Endothelial cell of umbilical vein (primary cell): ENCODE measurements at regions not wholly inside any gene's neighbourhood (a gene's known extent, or its start where the extent isn't known, plus 50 kb on each side); places are given as distances from the start of the nearest gene placed in this dataset.
"Not testable (repeated sequence)": the region's sequence is repeated elsewhere in the genome, so short reads cannot be mapped to it uniquely, and the experiment has no call there.

Source experiments
- BruUV-seq: library from RNA; stranded (reverse); fragments of 400-500 nt; replicated peaks from 2 replicates; lab custom pipeline; 2021; lab: Mats Ljungman, UMichigan
- CTCF ChIA-PET: fragments of 300-600, 350-600 bp; sonication (Branson Sonifier 250); formaldehyde crosslinking; loops from one replicate; lab custom pipeline; 2021; ENCODE audit warnings: antibody characterized with exemption, inconsistent platforms; lab: Charles Lee
- POLR2A ChIA-PET: fragments of 300-600, 350-600 bp; sonication (Branson Sonifier 250); formaldehyde crosslinking; loops from one replicate; lab custom pipeline; 2021; ENCODE audit warnings: antibody characterized with exemption, inconsistent platforms; lab: Charles Lee
- DNase-seq: peaks from one replicate; pipeline ENCODE4 v3.0.0-alpha.2; 2011; ENCODE audit warnings: low read depth, low spot score
- FAIRE-seq: peaks from 2 replicates; lab custom pipeline; 2011; peaks lifted over from hg19 to GRCh38; lab: Jason Lieb, UNC
- H2AFZ ChIP-seq: 2 replicates; pipeline ENCODE4 v1.6.0; 2012; ENCODE audit warnings: low read depth, low read length, control low read depth, inconsistent platforms
- H3K27ac ChIP-seq: 2 replicates; pipeline ENCODE4 v1.5.1; 2011; ENCODE audit warnings: low read depth, mild to moderate bottlenecking, control low read depth, low read length, moderate library complexity; ENCODE audit not compliant: insufficient read depth
- H3K27me3 ChIP-seq, 2 experiments: 2 replicates each; pipeline versions ENCODE4 v1.6.0 to v1.6.1; 2011; ENCODE audit warnings: low read length in 2 of 2, mixed read lengths in 1 of 2; ENCODE audit not compliant: control insufficient read depth in 2 of 2, insufficient read depth in 2 of 2
- H3K36me3 ChIP-seq, 2 experiments: 2 replicates in 1 of 2; 3 replicates in 1 of 2; pipeline ENCODE4 v1.5.1; 2011; ENCODE audit warnings: low read length in 2 of 2, mild to moderate bottlenecking in 1 of 2, moderate library complexity in 1 of 2; ENCODE audit not compliant: control insufficient read depth in 2 of 2, insufficient read depth in 2 of 2; ENCODE audit errors: extremely low read depth in 1 of 2
- H3K4me1 ChIP-seq: 3 replicates; pipeline ENCODE4 v1.5.1; 2011; ENCODE audit warnings: mild to moderate bottlenecking, low read length; ENCODE audit not compliant: control insufficient read depth, insufficient read depth; ENCODE audit errors: extremely low read depth
- H3K4me2 ChIP-seq: 2 replicates; pipeline ENCODE4 v1.6.1; 2011; ENCODE audit warnings: low read length, control low read depth, mixed read lengths; ENCODE audit not compliant: insufficient read depth
- H3K4me3 ChIP-seq, 3 experiments: fragments of 200-600 bp in 1 of 3; sonication (generic), shearing (Covaris generic) in 1 of 3; replicated peaks in 1 of 3; 2 replicates each; pipeline ENCODE4 v1.5.1; 2011 to 2016; ENCODE audit warnings: control low read depth in 3 of 3, low read length in 3 of 3, mild to moderate bottlenecking in 2 of 3, inconsistent platforms in 1 of 3, low read depth in 1 of 3, moderate library complexity in 1 of 3; ENCODE audit not compliant: insufficient read depth in 1 of 3
- H3K79me2 ChIP-seq: 2 replicates; pipeline ENCODE4 v1.6.0; 2012; ENCODE audit warnings: low read length, inconsistent platforms; ENCODE audit not compliant: control insufficient read depth, insufficient read depth
- H3K9ac ChIP-seq: replicated peaks from 2 replicates; pipeline ENCODE3; 2011; ENCODE audit warnings: low read length, control low read depth; ENCODE audit not compliant: insufficient read depth; ENCODE audit errors: extremely low read depth
- H3K9me1 ChIP-seq: replicated peaks from 3 replicates; pipeline ENCODE4 v1.6.0; 2011; ENCODE audit warnings: mild to moderate bottlenecking, low read length; ENCODE audit not compliant: control insufficient read depth, insufficient read depth; ENCODE audit errors: extremely low read depth
- H3K9me3 ChIP-seq: replicated peaks from 2 replicates; pipeline ENCODE4 v1.5.1; 2012; ENCODE audit warnings: low read length, inconsistent platforms; ENCODE audit not compliant: control insufficient read depth, insufficient read depth
- H4K20me1 ChIP-seq: replicated peaks from 2 replicates; pipeline ENCODE3; 2011; ENCODE audit warnings: mild to moderate bottlenecking, low read length; ENCODE audit not compliant: control insufficient read depth, insufficient read depth; ENCODE audit errors: extremely low read depth
- CTCF ChIP-seq, 2 donors: IDR thresholded peaks; 1 replicate in 1 of 2; 2 replicates in 1 of 2; pipeline ENCODE4 v1.5.1; 2011; ENCODE audit warnings: low read length in 2 of 2, mild to moderate bottlenecking in 2 of 2, moderate library complexity in 2 of 2, control low read depth in 1 of 2, inconsistent platforms in 1 of 2, low read depth in 1 of 2; ENCODE audit not compliant: insufficient read depth in 1 of 2; ENCODE audit errors: extremely low read depth in 1 of 2
- EZH2 ChIP-seq: IDR thresholded peaks from 2 replicates; pipeline ENCODE4 v1.6.1; 2012; ENCODE audit warnings: borderline replicate concordance, low read depth, mild to moderate bottlenecking, moderate library complexity, low read length, inconsistent platforms; ENCODE audit not compliant: severe bottlenecking
- FOS ChIP-seq: IDR thresholded peaks from 2 replicates; pipeline ENCODE4 v1.6.1; 2011; ENCODE audit warnings: mild to moderate bottlenecking, low read length, moderate library complexity, borderline replicate concordance; ENCODE audit not compliant: insufficient read depth
- GATA2 ChIP-seq: IDR thresholded peaks from 2 replicates; pipeline ENCODE4 v1.7.0; 2011; ENCODE audit warnings: low read depth, mild to moderate bottlenecking, moderate library complexity, mixed read lengths, low read length; ENCODE audit not compliant: insufficient read length, insufficient read depth
- JUN ChIP-seq: IDR thresholded peaks from 2 replicates; pipeline ENCODE4 v1.6.1; 2011; ENCODE audit warnings: borderline replicate concordance, low read depth; ENCODE audit not compliant: insufficient read length, insufficient read depth
- MAX ChIP-seq: IDR thresholded peaks from 2 replicates; pipeline ENCODE4 v1.6.1; 2011; ENCODE audit not compliant: insufficient read depth, insufficient read length
- MYC ChIP-seq: IDR thresholded peaks from one replicate; pipeline ENCODE4 v1.6.1; 2011; ENCODE audit warnings: mild to moderate bottlenecking, low read depth, low read length
- POLR2A ChIP-seq: IDR thresholded peaks from 2 replicates; pipeline ENCODE4 v1.6.1; 2012; ENCODE audit warnings: low read depth, mild to moderate bottlenecking, control low read depth, low read length
- POLR2AphosphoS5 ChIP-seq: IDR thresholded peaks from 2 replicates; pipeline ENCODE4 v1.6.1; 2012; ENCODE audit warnings: low read depth, mild to moderate bottlenecking, control low read depth, low read length, moderate library complexity; ENCODE audit not compliant: insufficient read depth
- dilution Hi-C: fragments of 300-500 bp; cut with MboI; formaldehyde crosslinking; loops from one replicate; pipeline ENCODE4 v1.15.0; 2019; ENCODE audit warnings: low sequenced_read_pairs; ENCODE audit not compliant: extremely low pct_ligation_motif_present
- intact Hi-C: fragments of 100-400 bp; cut with micrococcal nuclease; formaldehyde crosslinking; loops from one replicate; pipeline ENCODE4 v1.10.0; 2022

DNA sequence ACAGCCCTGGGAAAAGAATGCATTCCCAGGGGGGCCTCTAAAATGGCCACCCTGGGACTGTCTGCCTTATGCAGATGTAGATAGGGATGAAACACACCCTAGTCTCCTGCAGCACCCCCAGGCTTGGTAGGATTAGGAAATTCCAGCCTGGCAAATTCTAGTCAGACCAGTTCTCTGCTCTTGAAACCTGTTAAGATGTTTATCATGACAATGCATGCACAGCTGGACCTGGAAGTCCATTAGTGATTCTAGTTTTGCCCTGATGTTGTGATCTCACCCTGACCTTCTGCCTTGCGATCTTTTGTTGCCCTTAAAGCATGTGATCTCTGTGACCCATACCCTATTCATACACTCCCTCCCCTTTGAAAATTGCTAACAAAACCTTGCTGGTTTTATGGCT is 337.7 kb downstream of the GUCY2F start:
- H3K9me1 ChIP-seq, H3K27ac ChIP-seq, H3K9me3 ChIP-seq, H3K4me2 ChIP-seq, FAIRE-seq, H3K4me3 ChIP-seq, H2AFZ ChIP-seq, dilution Hi-C loops, DNase-seq, H3K36me3 ChIP-seq, H3K79me2 ChIP-seq, H4K20me1 ChIP-seq, intact Hi-C loops, H3K4me1 ChIP-seq, BruUV-seq, POLR2A ChIA-PET, H3K9ac ChIP-seq, CTCF ChIA-PET, H3K27me3 ChIP-seq: not testable (repeated sequence)

- intact Hi-C loops: no loop called here
- dilution Hi-C loops: no loop called here
- FAIRE-seq: no peak
Observed at GRCh38 chrX:109140463-109140862, 341.4 kb downstream of the GUCY2F start.

More at GRCh38 chrX:109140463-109140862, 341.4 kb downstream of the GUCY2F start:
- Histone ChIP-seq H3K79me2 (no peaks in the 10 kb centered on the region), H2AFZ (no peak overlapping the region), H3K9ac (no peak overlapping the region), H3K9me3 (no peaks in the 10 kb centered on the region), H3K4me3 (no peak overlapping the region), H3K36me3 (no peaks in the 10 kb centered on the region), H3K27me3 (no peaks in the 10 kb centered on the region), H3K4me1 (no peaks in the 10 kb centered on the region), H4K20me1 (no peaks in the 10 kb centered on the region), H3K9me1 (no peaks in the 10 kb centered on the region), H3K27ac (no peak overlapping the region), H3K4me2 (no peak overlapping the region)
- no peak for TF ChIP-seq CTCF (IDR thresholded peaks at IDR 0.05; ENCODE audit: extremely low read depth in 1 of 2, insufficient read depth in 1 of 2, low read depth in 1 of 2, low read length in 2 of 2)
- TF ChIP-seq MAX: no peak
- no peak for TF ChIP-seq JUN
- TF ChIP-seq MYC: no peak
- TF ChIP-seq POLR2A: no peak
- no peak for TF ChIP-seq GATA2
- TF ChIP-seq FOS: no peak
- no peak for TF ChIP-seq POLR2AphosphoS5
- TF ChIP-seq EZH2: no peak
- ChIA-PET CTCF (no interaction called here), POLR2A (no interaction called here)
- BruUV-seq: no TSS peak
- DNase-seq: no peak
